Right lobe of liver (tissue), 6 donors: ENCODE measurements at regions not wholly inside any gene's neighbourhood (a gene's known extent, or its start where the extent isn't known, plus 50 kb on each side); places are given as distances from the start of the nearest gene placed in this dataset.

Experiments
- ATAC-seq, 4 donors: fragments of 200-7000 bp; cut with Tn5 transposase; one replicate each; pipeline ENCODE4 v1.9.1; 2020; ENCODE audit warnings: mild to moderate bottlenecking in 4 of 4, moderate library complexity in 4 of 4
- DNase-seq, 3 donors: peaks; one replicate each; pipeline ENCODE4 v3.0.0-alpha.2; 2020
- H3K27ac ChIP-seq, 3 donors: fragments of 200-600 bp; one replicate each; pipeline ENCODE4 v1.8.0; 2022
- H3K27me3 ChIP-seq, 2 donors: fragments of 200-600 bp; one replicate each; pipeline ENCODE4 v1.8.0; 2022
- H3K36me3 ChIP-seq, 4 donors: fragments of 200-600 bp; sonication (generic) in 1 of 4; one replicate each; pipeline versions ENCODE4 v1.5.1 to v1.8.0; 2017 to 2022; ENCODE audit warnings: control low read depth in 1 of 4
- H3K4me1 ChIP-seq, 4 donors: fragments of 200-600 bp; sonication (generic) in 1 of 4; one replicate each; pipeline versions ENCODE4 v1.5.1 to v1.8.0; 2017 to 2022; ENCODE audit warnings: control low read depth in 1 of 4
- H3K4me3 ChIP-seq, 3 donors: fragments of 200-600 bp; one replicate each; pipeline ENCODE4 v1.8.0; 2022
- H3K9me3 ChIP-seq, 4 donors: fragments of 200-600 bp; sonication (generic) in 1 of 4; one replicate each; pipeline versions ENCODE4 v1.5.1 to v1.8.0; 2017 to 2022; ENCODE audit warnings: control low read depth in 1 of 4
- CTCF ChIP-seq, 4 donors: fragments of 200-600 bp in 3 of 4; fragments of 450-650 bp in 1 of 4; IDR thresholded peaks; one replicate each; pipeline versions ENCODE4 v1.5.1 to v1.8.0; 2016 to 2022; ENCODE audit warnings: antibody characterized with exemption in 4 of 4, mild to moderate bottlenecking in 2 of 4
- POLR2A ChIP-seq: fragments of 450-650 bp; IDR thresholded peaks from one replicate; pipeline ENCODE4 v1.6.1; 2017; ENCODE audit warnings: antibody characterized with exemption, mild to moderate bottlenecking
- WGBS: methylation state at CpG from one replicate; pipeline ENCODE4 v1.1.6; 2018; ENCODE audit warnings: low coverage, low lambda C conversion rate; ENCODE audit not compliant: insufficient coverage; ENCODE audit errors: missing lambda C conversion rate; 5-methylcytosine and 5-hydroxymethylcytosine counted together
- intact Hi-C, 2 donors: fragments of 100-400 bp; cut with DNase I; formaldehyde crosslinking; loops; one replicate each; pipeline versions ENCODE4 v1.11.2 to v1.14.1; 2022
- donor health status: DM: no; HTN: yes; CAD: no.
- donor health status: DM: no; HTN: no; CAD: no.
- donor health status: DM: no; HTN: no; CAD: no.
- donor health status: DM: no; HTN: yes; CAD: no.
- donor health status: DM: no; HTN: yes; CAD: no.

- Histone ChIP-seq H3K27ac (no peak overlapping the region), H3K36me3 (no peaks in the 10 kb centered on the region), H3K4me1 (no peaks in the 10 kb centered on the region), H3K27me3 (no peaks in the 10 kb centered on the region), H3K4me3 (no peak overlapping the region), H3K9me3 (no peaks in the 10 kb centered on the region)
- WGBS: 52% methylated on average over 5 of the region's 5 CpGs
- TF ChIP-seq POLR2A (no peak), CTCF (IDR thresholded peaks at IDR 0.05) (no peak)
- ATAC-seq: no peak
- DNase-seq: no peak
- intact Hi-C loops: no loop called here
Measured at GRCh38 chr1:14377386-14377785, 221.1 kb upstream of the KAZN start.

- TF ChIP-seq CTCF (IDR thresholded peaks at IDR 0.05) (no peak), POLR2A (no peak)
- Histone ChIP-seq H3K36me3 (no peaks in the 10 kb centered on the region), H3K9me3 (no peaks in the 10 kb centered on the region), H3K27ac (no peak overlapping the region), H3K4me1 (no peaks in the 10 kb centered on the region), H3K4me3 (no peak overlapping the region), H3K27me3 (no peaks in the 10 kb centered on the region)
- intact Hi-C loops: no loop called here
- DNase-seq: no peak
- ATAC-seq: no peak
- 50% methylated on average over 1 of the region's 1 CpG for WGBS
Measured at GRCh38 chr1:14380408-14380807, 218.1 kb upstream of the KAZN start.

- ATAC-seq (no peak), DNase-seq (no peak)
- 11% methylated on average over 1 of the region's 1 CpG for WGBS
- no peak overlapping the region for H3K27ac ChIP-seq
- intact Hi-C loops: no loop called here
- no peak for TF ChIP-seq POLR2A
- no peak for TF ChIP-seq CTCF (IDR thresholded peaks at IDR 0.05)
- no peaks in the 10 kb centered on the region for H3K9me3 ChIP-seq
- no peak overlapping the region for H3K4me3 ChIP-seq
- no peaks in the 10 kb centered on the region for H3K4me1 ChIP-seq
- H3K27me3 ChIP-seq: no peaks in the 10 kb centered on the region
- no peaks in the 10 kb centered on the region for H3K36me3 ChIP-seq
Measured at GRCh38 chr1:14390816-14391215, 207.7 kb upstream of the KAZN start.

- WGBS: 57% methylated on average over 5 of the region's 12 CpGs
- Histone ChIP-seq H3K4me1 (no peaks in the 10 kb centered on the region), H3K27me3 (no peaks in the 10 kb centered on the region), H3K9me3 (no peaks in the 10 kb centered on the region), H3K4me3 (no peak overlapping the region), H3K36me3 (no peaks in the 10 kb centered on the region), H3K27ac (no peak overlapping the region)
- ATAC-seq: no peak
- intact Hi-C loops: no loop called here
- DNase-seq: no peak
- no peak for TF ChIP-seq POLR2A
Measured at GRCh38 chr1:14392161-14392858, 206.2 kb upstream of the KAZN start.

- intact Hi-C loops: no loop called here
- DNase-seq: no peak
- H3K27me3 ChIP-seq: no peaks in the 10 kb centered on the region
- H3K9me3 ChIP-seq: no peaks in the 10 kb centered on the region
- no peak overlapping the region for H3K27ac ChIP-seq
- H3K4me1 ChIP-seq: no peaks in the 10 kb centered on the region
- ATAC-seq: no peak
- no peak overlapping the region for H3K4me3 ChIP-seq
- H3K36me3 ChIP-seq: no peaks in the 10 kb centered on the region
- TF ChIP-seq POLR2A (no peak), CTCF (IDR thresholded peaks at IDR 0.05) (no peak)
- WGBS: 54% methylated on average over 5 of the region's 5 CpGs
Measured at GRCh38 chr1:14392859-14393365, 205.6 kb upstream of the KAZN start.
